ENCODE measurements at regions not wholly inside any gene's neighbourhood (a gene's known extent, or its start where the extent isn't known, plus 50 kb on each side); places are given as distances from the start of the nearest gene placed in this dataset.

DNA sequence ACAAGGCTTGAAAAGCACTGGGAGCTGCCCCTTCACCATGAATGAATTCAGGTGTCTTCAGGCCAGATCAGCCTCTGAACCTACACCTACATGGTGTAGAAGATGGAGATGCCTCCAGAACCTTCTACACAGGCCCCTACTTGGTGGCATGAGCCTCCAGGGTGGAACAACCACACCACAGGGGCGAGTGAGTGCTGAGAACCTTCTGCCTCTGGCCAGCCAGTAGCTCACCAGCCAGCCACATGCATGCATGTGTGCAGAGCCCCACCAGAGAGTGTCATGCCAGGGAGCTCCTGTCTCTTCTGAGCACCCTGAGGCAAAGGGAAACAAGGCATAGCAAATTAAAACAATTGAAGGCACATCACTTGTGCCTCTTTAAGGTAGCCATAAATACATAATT lies 161.8 kb upstream of the TOPAZ1 start:
- no peaks in the 10 kb centered on the region for H3K27me3 ChIP-seq (ENCODE audit: insufficient read depth, low read length)
- no peak overlapping the region for H2AFZ ChIP-seq (ENCODE audit: low read length, unreplicated experiment)
- no peak overlapping the region for H3K27ac ChIP-seq (ENCODE audit: low read depth, low read length)
- no peak overlapping the region for H3K4me3 ChIP-seq (ENCODE audit: low read depth, low read length)
- peaks cover 35% of the 10 kb centered on the region for H3K79me2 ChIP-seq (ENCODE audit: control insufficient read depth, insufficient read depth, low read length, unreplicated experiment)
- H3K36me3 ChIP-seq (ENCODE audit: insufficient read depth, low read length), result no peaks in the 10 kb centered on the region
- H3K4me1 ChIP-seq (ENCODE audit: control insufficient read depth, insufficient read depth, low read length, unreplicated experiment), result peaks cover 14% of the 10 kb centered on the region

DNA sequence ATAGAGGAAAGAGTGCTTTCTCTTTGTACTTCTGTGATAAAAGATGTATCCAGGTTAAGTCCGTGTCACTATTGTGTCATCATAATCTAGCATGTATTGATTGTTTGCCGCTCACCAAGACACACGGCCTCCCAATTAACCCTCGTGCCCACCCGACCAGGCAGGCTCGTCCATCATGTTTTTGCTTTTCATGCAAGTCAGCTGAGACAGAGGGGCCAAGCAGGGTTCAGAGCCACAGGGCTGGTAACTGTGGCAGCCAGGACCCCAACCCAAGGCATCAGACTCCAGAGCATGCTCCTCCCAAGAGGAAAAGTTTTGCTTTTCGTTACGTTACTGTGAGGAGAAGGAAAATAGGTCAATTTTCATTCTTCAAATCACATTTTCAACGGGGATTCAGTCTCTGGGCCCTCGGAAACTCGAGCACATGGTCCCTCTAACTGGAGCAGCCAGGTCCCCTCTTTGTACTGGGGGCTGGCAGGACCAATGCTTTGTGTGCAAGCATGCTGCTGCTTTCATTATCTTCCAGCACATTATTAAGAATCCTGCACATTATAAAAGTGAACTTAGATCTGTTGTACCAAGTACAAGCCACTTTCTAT lies 161.1 kb upstream of the TOPAZ1 start:
- Histone ChIP-seq H3K4me1 (ENCODE audit: control insufficient read depth, insufficient read depth, low read length, unreplicated experiment) (peaks cover 14% of the 10 kb centered on the region), H3K27ac (ENCODE audit: low read depth, low read length) (no peak overlapping the region), H3K4me3 (ENCODE audit: low read depth, low read length) (no peak overlapping the region), H3K36me3 (ENCODE audit: insufficient read depth, low read length) (no peaks in the 10 kb centered on the region), H3K79me2 (ENCODE audit: control insufficient read depth, insufficient read depth, low read length, unreplicated experiment) (peaks cover 33% of the 10 kb centered on the region), H3K27me3 (ENCODE audit: insufficient read depth, low read length) (no peaks in the 10 kb centered on the region), H2AFZ (ENCODE audit: low read length, unreplicated experiment) (no peak overlapping the region)

DNA sequence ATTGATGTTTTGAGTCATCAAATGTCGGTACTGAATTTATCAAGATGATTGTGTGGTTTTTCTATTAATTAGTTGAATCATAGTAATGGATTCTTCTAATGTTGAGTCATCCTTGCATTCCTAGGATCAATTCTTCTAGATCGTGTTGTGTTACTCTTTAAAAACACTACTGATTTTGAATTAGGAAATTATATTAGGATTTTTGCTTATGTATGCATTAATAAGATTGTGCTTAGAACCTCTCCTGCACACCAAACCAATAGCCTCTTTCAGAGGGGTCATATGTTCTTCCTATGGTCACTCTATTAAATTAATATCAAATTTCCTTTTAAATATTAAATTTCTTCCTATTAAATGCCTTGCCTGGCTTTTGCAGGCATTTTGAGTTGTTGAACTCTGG lies 151.7 kb upstream of the TOPAZ1 start:
- Histone ChIP-seq H3K4me1 (ENCODE audit: control insufficient read depth, insufficient read depth, low read length, unreplicated experiment) (peaks cover 24% of the 10 kb centered on the region), H3K27ac (ENCODE audit: low read depth, low read length) (peak overlapping the region; percentile 61), H3K79me2 (ENCODE audit: control insufficient read depth, insufficient read depth, low read length, unreplicated experiment) (peaks cover 48% of the 10 kb centered on the region), H3K4me3 (ENCODE audit: low read depth, low read length) (peak overlapping the region; percentile 40), H2AFZ (ENCODE audit: low read length, unreplicated experiment) (no peak overlapping the region), H3K36me3 (ENCODE audit: insufficient read depth, low read length) (peaks cover 4% of the 10 kb centered on the region; the same call in 1 of the 2 replicates), H3K27me3 (ENCODE audit: insufficient read depth, low read length) (no peaks in the 10 kb centered on the region)

DNA sequence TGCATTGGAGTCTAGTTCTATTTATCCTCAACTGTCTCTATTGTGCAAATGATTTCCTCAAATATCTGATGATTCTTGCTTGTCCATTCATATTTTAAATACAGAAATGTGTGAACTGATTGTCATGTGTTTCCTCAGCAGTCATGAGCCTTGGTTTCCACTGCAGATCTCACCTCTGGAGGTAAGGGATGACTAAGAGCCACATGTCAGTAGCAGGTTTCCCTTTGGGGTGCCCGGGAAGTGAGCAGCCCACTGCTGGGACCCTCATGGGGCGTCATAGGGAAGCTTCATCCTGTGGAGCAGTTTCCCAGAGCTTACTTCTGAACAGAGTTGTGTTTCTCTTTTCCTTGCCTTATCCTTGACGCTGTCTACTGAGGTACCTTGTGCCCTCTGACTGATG lies 149.2 kb upstream of the TOPAZ1 start:
- peaks cover 4% of the 10 kb centered on the region; the same call in 1 of the 2 replicates for H3K36me3 ChIP-seq (ENCODE audit: insufficient read depth, low read length)
- peaks cover 39% of the 10 kb centered on the region for H3K79me2 ChIP-seq (ENCODE audit: control insufficient read depth, insufficient read depth, low read length, unreplicated experiment)
- H3K4me3 ChIP-seq (ENCODE audit: low read depth, low read length), result no peak overlapping the region
- peaks cover 24% of the 10 kb centered on the region for H3K4me1 ChIP-seq (ENCODE audit: control insufficient read depth, insufficient read depth, low read length, unreplicated experiment)
- no peaks in the 10 kb centered on the region for H3K27me3 ChIP-seq (ENCODE audit: insufficient read depth, low read length)
- H2AFZ ChIP-seq (ENCODE audit: low read length, unreplicated experiment), result no peak overlapping the region
- H3K27ac ChIP-seq (ENCODE audit: low read depth, low read length), result no peak overlapping the region

DNA sequence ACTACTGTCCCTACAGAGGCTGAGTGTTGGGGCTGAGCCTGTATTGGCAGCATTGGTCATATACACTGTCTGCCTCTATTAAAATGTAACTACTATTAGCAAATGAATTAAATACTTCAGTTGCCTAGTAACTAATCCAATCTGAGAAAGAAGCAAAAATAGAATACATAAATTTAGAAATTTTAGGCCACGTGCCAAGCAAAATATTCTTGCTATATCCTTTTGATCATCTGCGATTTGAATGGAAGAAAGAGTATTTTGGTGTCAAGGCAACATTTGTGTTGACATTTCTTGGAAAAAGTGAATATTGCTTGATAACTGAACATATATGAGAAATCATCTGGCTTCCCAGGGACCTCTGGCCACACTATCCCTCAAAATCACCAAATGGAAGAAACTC lies 148.2 kb upstream of the TOPAZ1 start:
- H3K4me3 ChIP-seq (ENCODE audit: low read depth, low read length), result no peak overlapping the region
- H3K27ac ChIP-seq (ENCODE audit: low read depth, low read length), result peak overlapping the region; percentile 3; the same call in 1 of the 2 replicates
- peaks cover 41% of the 10 kb centered on the region for H3K79me2 ChIP-seq (ENCODE audit: control insufficient read depth, insufficient read depth, low read length, unreplicated experiment)
- no peaks in the 10 kb centered on the region for H3K27me3 ChIP-seq (ENCODE audit: insufficient read depth, low read length)
- no peak overlapping the region for H2AFZ ChIP-seq (ENCODE audit: low read length, unreplicated experiment)
- peaks cover 4% of the 10 kb centered on the region; the same call in 1 of the 2 replicates for H3K36me3 ChIP-seq (ENCODE audit: insufficient read depth, low read length)
- H3K4me1 ChIP-seq (ENCODE audit: control insufficient read depth, insufficient read depth, low read length, unreplicated experiment), result peaks cover 21% of the 10 kb centered on the region

DNA sequence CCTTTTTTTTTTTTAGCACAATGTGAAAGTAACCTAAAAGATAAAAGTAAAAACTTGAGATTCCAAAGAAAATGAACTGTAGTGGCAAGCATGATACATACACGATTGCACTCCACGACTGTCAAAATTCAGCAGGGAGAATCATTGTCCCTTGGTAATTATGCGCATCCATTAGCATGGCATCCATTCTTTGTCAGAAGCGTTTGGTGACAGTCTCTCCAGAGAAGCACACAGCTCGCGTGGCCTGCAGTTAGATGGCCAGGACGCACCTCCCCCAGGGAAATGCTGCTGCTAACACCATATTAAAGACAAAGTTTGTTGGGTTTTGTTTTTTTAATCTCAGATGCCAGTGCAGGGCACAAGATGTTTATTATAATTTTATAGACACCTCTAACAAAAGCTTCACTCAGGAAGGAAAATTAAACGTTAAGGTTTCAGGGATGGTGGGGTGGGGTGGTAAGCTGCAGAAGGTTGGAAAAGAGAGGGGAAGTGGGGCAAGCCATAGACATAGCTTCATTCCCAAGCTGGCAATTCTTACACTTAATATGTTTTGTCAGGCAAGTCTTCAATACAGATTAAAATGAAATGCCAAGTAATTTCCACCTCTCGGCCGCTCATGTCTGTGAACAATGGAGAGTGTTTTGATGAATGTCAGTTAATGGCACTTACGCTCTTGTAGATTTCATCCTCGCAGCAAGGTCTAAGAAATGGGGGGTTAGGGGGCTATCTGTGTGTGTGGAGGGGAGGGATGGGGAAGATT lies 142.8 kb upstream of the TOPAZ1 start:
- Histone ChIP-seq H3K4me1 (ENCODE audit: control insufficient read depth, insufficient read depth, low read length, unreplicated experiment) (peaks cover 6% of the 10 kb centered on the region), H3K36me3 (ENCODE audit: insufficient read depth, low read length) (no peaks in the 10 kb centered on the region), H3K4me3 (ENCODE audit: low read depth, low read length) (no peak overlapping the region), H3K27me3 (ENCODE audit: insufficient read depth, low read length) (no peaks in the 10 kb centered on the region), H3K27ac (ENCODE audit: low read depth, low read length) (no peak overlapping the region), H3K79me2 (ENCODE audit: control insufficient read depth, insufficient read depth, low read length, unreplicated experiment) (peaks cover 31% of the 10 kb centered on the region), H2AFZ (ENCODE audit: low read length, unreplicated experiment) (no peak overlapping the region)

DNA sequence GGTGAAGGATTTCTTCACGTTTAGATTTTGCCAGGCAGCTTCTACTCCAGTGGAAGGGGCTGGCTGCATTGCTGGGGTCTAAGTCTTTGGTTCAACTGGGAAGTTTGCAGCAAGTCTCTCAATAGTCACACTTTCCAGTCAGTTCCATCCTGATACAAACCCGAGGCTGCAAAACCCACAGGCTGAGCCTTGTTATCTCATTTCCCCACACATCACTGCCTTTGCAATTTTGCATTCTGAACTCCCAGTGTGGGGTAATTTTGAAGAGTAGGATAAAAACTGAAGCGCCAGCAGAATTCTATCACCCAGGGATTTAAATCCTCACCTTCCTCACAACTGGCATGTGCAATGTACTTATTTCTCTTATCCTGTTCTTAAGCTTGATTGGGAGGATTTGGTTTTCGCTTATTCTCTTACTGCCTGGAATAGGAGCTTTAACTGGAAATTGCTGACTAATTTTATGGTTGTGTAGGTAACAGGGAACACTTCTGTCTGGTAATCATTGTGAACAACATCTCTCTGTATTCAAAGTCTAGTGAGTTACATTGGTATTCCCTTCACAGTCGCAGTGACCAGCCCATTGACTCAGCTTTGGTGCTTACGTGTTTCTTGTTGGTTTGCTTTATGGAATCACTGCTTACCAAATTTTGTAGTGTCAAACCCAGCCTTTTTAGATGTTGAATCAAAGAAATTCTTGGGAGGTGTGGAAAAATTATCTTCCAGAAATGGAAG lies 142.0 kb upstream of the TOPAZ1 start:
- H3K4me3 ChIP-seq (ENCODE audit: low read depth, low read length), result no peak overlapping the region
- no peaks in the 10 kb centered on the region for H3K36me3 ChIP-seq (ENCODE audit: insufficient read depth, low read length)
- no peaks in the 10 kb centered on the region for H3K27me3 ChIP-seq (ENCODE audit: insufficient read depth, low read length)
- peaks cover 29% of the 10 kb centered on the region for H3K79me2 ChIP-seq (ENCODE audit: control insufficient read depth, insufficient read depth, low read length, unreplicated experiment)
- H3K4me1 ChIP-seq (ENCODE audit: control insufficient read depth, insufficient read depth, low read length, unreplicated experiment), result peaks cover 14% of the 10 kb centered on the region
- H2AFZ ChIP-seq (ENCODE audit: low read length, unreplicated experiment), result no peak overlapping the region
- H3K27ac ChIP-seq (ENCODE audit: low read depth, low read length), result no peak overlapping the region

DNA sequence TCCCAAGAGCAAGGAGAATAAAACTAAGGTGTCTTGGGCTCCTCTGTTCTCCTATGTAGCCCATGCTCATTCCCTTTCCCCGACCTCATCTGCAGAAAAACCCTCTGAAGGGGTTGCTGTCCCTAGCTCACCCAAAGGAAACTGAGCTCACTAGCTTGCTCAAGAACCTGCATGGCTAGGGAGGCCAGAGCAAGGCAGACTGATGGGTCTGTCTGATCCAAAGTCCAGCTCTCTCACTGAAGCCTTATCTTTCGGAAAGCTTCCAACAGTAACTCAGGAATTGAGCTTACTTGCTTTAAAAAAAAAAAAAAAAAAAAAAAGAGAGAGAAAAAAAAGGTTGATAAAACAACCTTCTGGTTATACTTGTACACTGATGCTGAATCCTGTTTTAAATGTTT lies 141.4 kb upstream of the TOPAZ1 start:
- H3K27me3 ChIP-seq (ENCODE audit: insufficient read depth, low read length), result no peaks in the 10 kb centered on the region
- H3K79me2 ChIP-seq (ENCODE audit: control insufficient read depth, insufficient read depth, low read length, unreplicated experiment), result peaks cover 27% of the 10 kb centered on the region
- H3K36me3 ChIP-seq (ENCODE audit: insufficient read depth, low read length), result no peaks in the 10 kb centered on the region
- no peak overlapping the region for H3K27ac ChIP-seq (ENCODE audit: low read depth, low read length)
- no peak overlapping the region for H3K4me3 ChIP-seq (ENCODE audit: low read depth, low read length)
- H3K4me1 ChIP-seq (ENCODE audit: control insufficient read depth, insufficient read depth, low read length, unreplicated experiment), result peaks cover 19% of the 10 kb centered on the region
- H2AFZ ChIP-seq (ENCODE audit: low read length, unreplicated experiment), result no peak overlapping the region

DNA sequence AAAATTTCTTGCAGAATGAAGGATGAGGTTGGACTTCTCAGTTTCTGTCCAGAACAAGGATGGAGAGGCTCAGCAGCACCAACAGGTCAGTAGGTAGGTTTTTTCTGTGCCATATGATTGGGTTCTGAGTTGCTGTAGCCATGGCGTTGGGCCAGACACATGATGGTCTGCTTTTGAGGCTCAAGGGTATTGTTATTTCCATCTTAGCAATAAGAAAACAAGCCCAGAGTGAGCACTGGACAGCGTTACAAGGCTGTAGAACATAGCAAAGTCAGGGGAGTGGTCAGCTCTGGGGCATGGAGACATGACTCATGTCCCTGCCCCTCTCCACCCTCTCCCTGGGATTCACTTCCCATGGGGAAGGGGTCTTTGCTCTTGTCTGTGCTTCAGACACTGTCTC lies 137.6 kb upstream of the TOPAZ1 start:
- Histone ChIP-seq H3K4me3 (ENCODE audit: low read depth, low read length) (no peak overlapping the region), H3K27ac (ENCODE audit: low read depth, low read length) (no peak overlapping the region), H3K4me1 (ENCODE audit: control insufficient read depth, insufficient read depth, low read length, unreplicated experiment) (peaks cover 19% of the 10 kb centered on the region), H3K79me2 (ENCODE audit: control insufficient read depth, insufficient read depth, low read length, unreplicated experiment) (peaks cover 25% of the 10 kb centered on the region), H3K36me3 (ENCODE audit: insufficient read depth, low read length) (no peaks in the 10 kb centered on the region), H3K27me3 (ENCODE audit: insufficient read depth, low read length) (no peaks in the 10 kb centered on the region), H2AFZ (ENCODE audit: low read length, unreplicated experiment) (no peak overlapping the region)

DNA sequence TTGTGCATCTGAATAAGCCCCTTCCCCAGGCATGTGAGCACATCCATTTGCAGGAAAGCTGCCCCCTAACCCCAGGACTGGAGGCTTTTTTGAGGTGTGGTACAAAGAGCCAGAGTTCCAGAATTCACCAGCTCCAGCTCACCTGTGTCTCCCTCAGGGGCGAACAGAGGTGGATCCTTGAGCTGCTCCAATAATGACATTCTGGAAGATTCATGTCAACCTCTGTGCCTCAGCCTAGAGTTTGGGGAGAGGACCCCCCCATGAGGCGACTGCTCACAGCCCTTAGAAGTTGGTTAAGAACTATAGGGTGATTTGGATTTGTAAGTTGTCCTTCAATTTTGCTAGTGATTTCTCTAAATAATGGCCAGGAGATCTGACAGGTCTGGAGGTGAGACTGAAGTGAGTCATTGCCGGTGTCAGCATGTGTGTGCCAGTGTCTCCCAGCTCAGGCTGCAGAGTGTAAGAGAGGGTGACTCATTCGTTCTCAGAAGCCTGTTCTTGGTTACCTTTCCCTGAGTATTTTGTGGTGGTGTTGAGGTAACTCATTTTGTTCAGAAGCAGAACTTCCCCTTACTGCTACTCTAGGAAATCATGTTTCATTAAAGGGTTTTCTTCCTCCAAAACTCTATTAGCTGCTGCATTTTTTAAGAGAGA lies 136.9 kb upstream of the TOPAZ1 start:
- Histone ChIP-seq H3K79me2 (ENCODE audit: control insufficient read depth, insufficient read depth, low read length, unreplicated experiment) (peaks cover 21% of the 10 kb centered on the region), H3K4me3 (ENCODE audit: low read depth, low read length) (no peak overlapping the region), H2AFZ (ENCODE audit: low read length, unreplicated experiment) (no peak overlapping the region), H3K27ac (ENCODE audit: low read depth, low read length) (no peak overlapping the region), H3K27me3 (ENCODE audit: insufficient read depth, low read length) (no peaks in the 10 kb centered on the region), H3K36me3 (ENCODE audit: insufficient read depth, low read length) (no peaks in the 10 kb centered on the region), H3K4me1 (ENCODE audit: control insufficient read depth, insufficient read depth, low read length, unreplicated experiment) (peaks cover 19% of the 10 kb centered on the region)

All from ACC112 (cell line).